22Rv1 (cell line): ENCODE measurements at regions not wholly inside any gene's neighbourhood (a gene's known extent, or its start where the extent isn't known, plus 50 kb on each side); places are given as distances from the start of the nearest gene placed in this dataset.

ENCODE experiments used
- ZFX ChIP-seq: fragments of 450-650 bp; IDR thresholded peaks from 2 replicates; pipeline ENCODE4 v1.6.1; 2017; ENCODE audit warnings: antibody characterized with exemption, borderline replicate concordance
- TF ChIP-seq, protein P1 (sequence below): fragments of 450-650 bp; IDR thresholded peaks from 2 replicates; pipeline ENCODE4 v1.5.1; 2017; ENCODE audit warnings: mild to moderate bottlenecking

DNA sequence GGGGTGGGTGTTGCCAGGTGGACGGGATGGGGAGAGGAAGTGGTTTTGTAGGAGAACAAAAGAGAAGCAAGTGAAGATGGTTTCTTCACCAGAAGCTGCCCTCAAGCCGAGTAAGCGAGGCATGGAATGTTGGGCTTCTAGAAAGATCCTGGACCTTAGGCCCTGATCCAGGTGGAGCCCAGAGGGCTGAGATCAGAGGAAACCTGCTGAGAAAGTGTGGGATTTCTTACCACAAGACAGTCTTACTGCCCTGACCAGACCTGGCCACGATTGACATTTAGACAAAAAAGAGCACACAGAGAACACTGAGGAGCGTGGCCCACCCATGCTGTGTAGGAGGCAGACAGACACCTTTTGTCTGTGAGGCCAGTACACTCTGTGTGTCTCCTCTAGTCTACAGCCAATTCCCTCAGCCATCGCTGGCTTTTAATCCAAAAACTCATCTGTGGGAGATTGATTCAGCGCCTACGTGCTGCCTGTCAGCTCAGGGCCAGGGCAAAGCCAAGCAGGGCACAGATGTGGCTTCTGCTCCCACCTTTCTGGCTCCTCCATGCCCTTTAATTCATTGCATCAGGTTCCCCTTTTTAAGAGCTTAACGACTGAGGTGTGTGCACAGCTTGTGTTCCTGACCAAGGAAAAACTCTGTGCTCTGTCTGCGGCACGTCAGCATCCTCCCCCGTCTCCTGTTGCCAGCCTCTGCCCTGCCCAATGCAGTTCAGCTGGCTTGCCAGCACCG lies 123.3 kb downstream of the AKAP11 start:
- TF ChIP-seq, protein P1, sequence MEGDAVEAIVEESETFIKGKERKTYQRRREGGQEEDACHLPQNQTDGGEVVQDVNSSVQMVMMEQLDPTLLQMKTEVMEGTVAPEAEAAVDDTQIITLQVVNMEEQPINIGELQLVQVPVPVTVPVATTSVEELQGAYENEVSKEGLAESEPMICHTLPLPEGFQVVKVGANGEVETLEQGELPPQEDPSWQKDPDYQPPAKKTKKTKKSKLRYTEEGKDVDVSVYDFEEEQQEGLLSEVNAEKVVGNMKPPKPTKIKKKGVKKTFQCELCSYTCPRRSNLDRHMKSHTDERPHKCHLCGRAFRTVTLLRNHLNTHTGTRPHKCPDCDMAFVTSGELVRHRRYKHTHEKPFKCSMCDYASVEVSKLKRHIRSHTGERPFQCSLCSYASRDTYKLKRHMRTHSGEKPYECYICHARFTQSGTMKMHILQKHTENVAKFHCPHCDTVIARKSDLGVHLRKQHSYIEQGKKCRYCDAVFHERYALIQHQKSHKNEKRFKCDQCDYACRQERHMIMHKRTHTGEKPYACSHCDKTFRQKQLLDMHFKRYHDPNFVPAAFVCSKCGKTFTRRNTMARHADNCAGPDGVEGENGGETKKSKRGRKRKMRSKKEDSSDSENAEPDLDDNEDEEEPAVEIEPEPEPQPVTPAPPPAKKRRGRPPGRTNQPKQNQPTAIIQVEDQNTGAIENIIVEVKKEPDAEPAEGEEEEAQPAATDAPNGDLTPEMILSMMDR, result no peak
- TF ChIP-seq ZFX, result no peak
